HUES64 (cell line): ENCODE measurements at regions not wholly inside any gene's neighbourhood (a gene's known extent, or its start where the extent isn't known, plus 50 kb on each side); places are given as distances from the start of the nearest gene placed in this dataset.

Source experiments
- H3K27ac ChIP-seq: 2 replicates; pipeline ENCODE4 v1.7.0; 2013; ENCODE audit warnings: low read depth, low read length, inconsistent platforms
- H3K27me3 ChIP-seq: 2 replicates; pipeline ENCODE4 v1.6.1; 2013; ENCODE audit warnings: mild to moderate bottlenecking, low read length; ENCODE audit not compliant: insufficient read depth
- H3K36me3 ChIP-seq: 2 replicates; pipeline ENCODE4 v1.6.1; 2013; ENCODE audit warnings: mild to moderate bottlenecking, low read length; ENCODE audit not compliant: insufficient read depth
- H3K4me1 ChIP-seq: 2 replicates; pipeline ENCODE4 v1.6.1; 2013; ENCODE audit warnings: mild to moderate bottlenecking, low read length, moderate library complexity; ENCODE audit not compliant: insufficient read depth
- H3K4me3 ChIP-seq: 2 replicates; pipeline ENCODE4 v1.5.1; 2013; ENCODE audit warnings: mild to moderate bottlenecking, low read length, moderate library complexity
- H3K9ac ChIP-seq: 2 replicates; pipeline ENCODE4 v1.6.1; 2013; ENCODE audit warnings: mild to moderate bottlenecking, low read depth, low read length
- H3K9me3 ChIP-seq: 2 replicates; pipeline ENCODE4 v1.6.1; 2013; ENCODE audit warnings: low read depth, low read length; ENCODE audit not compliant: insufficient read depth
- WGBS: fragments of 150-250, 120-280 bp; methylation state at CpG from one replicate; pipeline ENCODE4 v1.1.7; 2013; ENCODE audit warnings: missing lambda C conversion rate; 5-methylcytosine and 5-hydroxymethylcytosine counted together

DNA sequence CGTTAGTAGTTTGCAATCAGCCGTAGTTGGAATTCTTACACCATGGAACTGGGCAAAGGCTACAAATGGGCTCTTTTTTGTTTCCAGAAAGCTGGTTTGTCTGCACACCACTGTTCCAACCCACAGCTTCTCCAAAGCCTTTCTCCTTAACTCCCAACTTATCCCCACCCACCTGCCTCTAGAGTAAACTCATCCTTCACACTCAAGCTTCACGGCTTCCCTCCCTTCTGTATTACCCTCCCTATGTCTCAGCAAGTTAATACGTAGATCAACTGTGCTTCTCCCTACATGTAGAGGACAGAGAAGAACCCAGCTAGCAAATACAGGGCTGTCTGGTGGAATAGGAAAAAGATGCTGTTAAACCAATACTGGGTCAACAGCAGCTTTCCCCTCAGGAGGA is 363.0 kb upstream of the IL12A start:
- Histone ChIP-seq H3K4me1 (peaks cover 3% of the 10 kb centered on the region; the same call in 1 of the 2 replicates), H3K27ac (no peak overlapping the region), H3K9me3 (no peaks in the 10 kb centered on the region), H3K9ac (no peak overlapping the region), H3K4me3 (no peak overlapping the region), H3K36me3 (no peaks in the 10 kb centered on the region), H3K27me3 (no peaks in the 10 kb centered on the region)
- WGBS: 92% methylated on average over 4 of the region's 4 CpGs

- H3K27me3 ChIP-seq: no peaks in the 10 kb centered on the region
- H3K9ac ChIP-seq: no peak overlapping the region
- H3K4me3 ChIP-seq: no peak overlapping the region
- peaks cover 3% of the 10 kb centered on the region; the same call in 1 of the 2 replicates for H3K4me1 ChIP-seq
- no peaks in the 10 kb centered on the region for H3K9me3 ChIP-seq
- no peaks in the 10 kb centered on the region for H3K36me3 ChIP-seq
- WGBS: 88% methylated on average over 1 of the region's 1 CpG
- no peak overlapping the region for H3K27ac ChIP-seq
Observed at GRCh38 chr3:159626598-159626997, 362.0 kb upstream of the IL12A start.

GRCh38 chr3:159627229-159627628 is 361.4 kb upstream of the IL12A start:
- Histone ChIP-seq H3K9me3 (no peaks in the 10 kb centered on the region), H3K9ac (no peak overlapping the region), H3K4me3 (no peak overlapping the region), H3K36me3 (no peaks in the 10 kb centered on the region), H3K4me1 (peaks cover 3% of the 10 kb centered on the region; the same call in 1 of the 2 replicates), H3K27me3 (no peaks in the 10 kb centered on the region), H3K27ac (no peak overlapping the region)
- no CpG with 5 or more reads among the region's 2 CpGs for WGBS

GRCh38 chr3:159627634-159628033 is 361.0 kb upstream of the IL12A start:
- Histone ChIP-seq H3K4me3 (no peak overlapping the region), H3K27me3 (no peaks in the 10 kb centered on the region), H3K9ac (no peak overlapping the region), H3K4me1 (peaks cover 3% of the 10 kb centered on the region; the same call in 1 of the 2 replicates), H3K27ac (no peak overlapping the region), H3K36me3 (no peaks in the 10 kb centered on the region), H3K9me3 (no peaks in the 10 kb centered on the region)
- WGBS: 92% methylated on average over 4 of the region's 4 CpGs

GRCh38 chr3:159629329-159630084 is 359.1 kb upstream of the IL12A start:
- peaks cover 8% of the 10 kb centered on the region for H3K4me1 ChIP-seq
- WGBS: 90% methylated on average over 1 of the region's 1 CpG
- H3K27me3 ChIP-seq: no peaks in the 10 kb centered on the region
- H3K9ac ChIP-seq: no peak overlapping the region
- no peak overlapping the region for H3K4me3 ChIP-seq
- no peak overlapping the region; the same call in 1 of the 2 replicates for H3K27ac ChIP-seq
- H3K36me3 ChIP-seq: no peaks in the 10 kb centered on the region
- no peaks in the 10 kb centered on the region for H3K9me3 ChIP-seq

DNA sequence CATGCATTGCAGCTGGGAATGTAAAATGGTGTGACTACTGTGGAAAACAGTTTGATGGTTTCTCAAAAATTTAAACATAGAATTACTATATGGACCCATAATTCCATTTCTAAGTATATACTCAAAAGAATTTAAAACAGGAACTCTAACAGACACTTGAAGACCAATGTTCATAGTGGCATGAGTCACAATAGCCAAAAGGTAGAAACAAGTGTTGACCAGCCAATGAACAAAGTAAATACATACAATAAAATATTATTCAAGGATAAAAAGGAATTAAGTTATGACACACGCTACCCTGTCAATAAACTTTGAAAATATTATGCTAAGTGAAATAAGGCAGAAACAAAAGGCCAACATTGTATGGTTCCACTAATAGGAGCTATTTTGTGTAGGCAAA is 357.4 kb upstream of the IL12A start:
- Histone ChIP-seq H3K4me3 (no peak overlapping the region), H3K27ac (no peak overlapping the region), H3K27me3 (no peaks in the 10 kb centered on the region), H3K36me3 (no peaks in the 10 kb centered on the region), H3K9me3 (no peaks in the 10 kb centered on the region), H3K9ac (no peak overlapping the region), H3K4me1 (peaks cover 13% of the 10 kb centered on the region)
- 100% methylated on average over 1 of the region's 1 CpG for WGBS

DNA sequence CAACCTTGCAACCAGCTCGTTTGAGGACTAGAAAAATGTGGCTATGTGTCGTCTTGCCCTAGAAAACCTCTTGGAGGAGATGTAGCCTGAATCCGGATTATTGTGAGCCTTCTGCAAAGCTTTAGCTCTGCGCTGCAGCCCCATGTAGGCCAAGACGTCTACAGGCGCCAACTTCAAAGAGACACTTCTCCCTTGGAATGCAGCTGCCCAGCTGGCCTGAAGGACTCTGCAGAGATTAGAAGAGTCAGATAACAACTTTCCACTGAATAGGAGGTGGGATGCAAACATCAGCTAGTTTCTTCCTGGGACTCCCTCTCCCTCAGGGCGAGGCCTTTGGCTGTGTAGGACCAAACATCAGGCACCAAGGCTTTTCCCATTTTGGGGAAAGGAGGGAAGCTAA is 356.5 kb upstream of the IL12A start:
- H3K36me3 ChIP-seq: no peaks in the 10 kb centered on the region
- H3K4me3 ChIP-seq: no peak overlapping the region
- H3K9me3 ChIP-seq: no peaks in the 10 kb centered on the region
- H3K27me3 ChIP-seq: no peaks in the 10 kb centered on the region
- peaks cover 16% of the 10 kb centered on the region for H3K4me1 ChIP-seq
- no peak overlapping the region for H3K9ac ChIP-seq
- 62% methylated on average over 7 of the region's 7 CpGs for WGBS
- no peak overlapping the region for H3K27ac ChIP-seq

GRCh38 chr3:159632851-159633250 is 355.8 kb upstream of the IL12A start:
- no peaks in the 10 kb centered on the region for H3K9me3 ChIP-seq
- no peaks in the 10 kb centered on the region for H3K27me3 ChIP-seq
- H3K4me1 ChIP-seq: peaks cover 20% of the 10 kb centered on the region
- H3K4me3 ChIP-seq: no peak overlapping the region
- H3K27ac ChIP-seq: no peak overlapping the region
- no peaks in the 10 kb centered on the region for H3K36me3 ChIP-seq
- no peak overlapping the region for H3K9ac ChIP-seq

DNA sequence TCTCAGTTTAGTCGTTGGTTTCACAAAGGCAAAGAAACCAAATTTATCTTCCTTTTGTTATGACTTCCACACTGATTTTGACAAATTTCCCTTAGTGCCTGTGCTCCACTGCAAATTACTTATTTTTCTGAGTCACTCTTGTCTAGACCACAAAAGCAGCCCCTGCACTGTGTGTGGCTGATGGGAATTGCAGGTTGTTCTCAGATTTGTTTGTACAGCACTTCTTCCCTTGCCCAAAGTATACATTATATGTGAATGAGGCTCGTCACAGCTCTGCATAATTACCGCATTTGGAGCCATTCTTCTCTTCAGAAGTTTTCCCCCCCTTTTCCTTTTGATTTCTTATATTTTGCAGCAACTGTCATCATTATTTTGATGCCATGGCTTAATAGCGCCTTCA is 354.2 kb upstream of the IL12A start:
- Histone ChIP-seq H3K4me1 (peaks cover 16% of the 10 kb centered on the region), H3K4me3 (no peak overlapping the region), H3K9ac (no peak overlapping the region), H3K27me3 (no peaks in the 10 kb centered on the region), H3K36me3 (no peaks in the 10 kb centered on the region), H3K27ac (no peak overlapping the region), H3K9me3 (no peaks in the 10 kb centered on the region)
- WGBS: 72% methylated on average over 4 of the region's 4 CpGs

GRCh38 chr3:159635047-159635641 is 353.5 kb upstream of the IL12A start:
- WGBS: 89% methylated on average over 3 of the region's 3 CpGs
- Histone ChIP-seq H3K9ac (no peak overlapping the region), H3K9me3 (no peaks in the 10 kb centered on the region), H3K27me3 (no peaks in the 10 kb centered on the region), H3K36me3 (no peaks in the 10 kb centered on the region), H3K4me1 (peaks cover 16% of the 10 kb centered on the region), H3K4me3 (no peak overlapping the region), H3K27ac (no peak overlapping the region)

DNA sequence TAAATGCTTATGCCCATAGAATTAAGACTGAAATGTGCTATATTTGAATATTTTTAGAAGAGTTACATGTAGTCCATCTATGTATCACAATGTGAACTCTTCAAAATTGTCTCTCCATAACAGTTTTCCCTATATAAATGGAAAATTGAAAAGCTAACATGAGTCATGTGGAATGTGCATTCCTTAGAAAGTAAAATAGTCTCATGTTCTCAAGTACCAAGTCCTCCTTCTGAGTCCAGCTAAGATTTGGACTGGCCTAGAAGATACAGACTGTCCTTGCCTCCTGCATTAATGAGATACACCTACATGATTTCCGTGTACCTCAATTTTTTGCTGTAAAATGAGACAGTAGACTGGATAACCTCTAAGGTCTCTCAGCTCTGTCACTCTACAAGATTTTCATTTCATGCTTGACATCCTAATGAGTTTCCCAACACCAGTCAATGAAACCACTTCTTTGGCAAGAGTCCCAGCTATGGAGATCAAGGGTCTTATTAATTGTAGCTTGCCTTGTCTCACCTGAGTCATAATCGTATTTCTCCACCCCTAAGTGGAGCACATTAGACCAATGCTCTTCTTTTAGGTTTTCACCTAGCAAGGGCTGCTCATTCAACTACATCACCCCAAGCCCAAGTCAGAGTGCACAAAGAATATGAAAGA is 350.6 kb upstream of the IL12A start:
- Histone ChIP-seq H3K27ac (no peak overlapping the region), H3K4me1 (peaks cover 23% of the 10 kb centered on the region), H3K9me3 (no peaks in the 10 kb centered on the region), H3K36me3 (no peaks in the 10 kb centered on the region), H3K27me3 (no peaks in the 10 kb centered on the region), H3K4me3 (no peak overlapping the region), H3K9ac (no peak overlapping the region)
- 93% methylated on average over 2 of the region's 2 CpGs for WGBS
